ENCODE measurements at regions not wholly inside any gene's neighbourhood (a gene's known extent, or its start where the extent isn't known, plus 50 kb on each side); places are given as distances from the start of the nearest gene placed in this dataset.

DNA sequence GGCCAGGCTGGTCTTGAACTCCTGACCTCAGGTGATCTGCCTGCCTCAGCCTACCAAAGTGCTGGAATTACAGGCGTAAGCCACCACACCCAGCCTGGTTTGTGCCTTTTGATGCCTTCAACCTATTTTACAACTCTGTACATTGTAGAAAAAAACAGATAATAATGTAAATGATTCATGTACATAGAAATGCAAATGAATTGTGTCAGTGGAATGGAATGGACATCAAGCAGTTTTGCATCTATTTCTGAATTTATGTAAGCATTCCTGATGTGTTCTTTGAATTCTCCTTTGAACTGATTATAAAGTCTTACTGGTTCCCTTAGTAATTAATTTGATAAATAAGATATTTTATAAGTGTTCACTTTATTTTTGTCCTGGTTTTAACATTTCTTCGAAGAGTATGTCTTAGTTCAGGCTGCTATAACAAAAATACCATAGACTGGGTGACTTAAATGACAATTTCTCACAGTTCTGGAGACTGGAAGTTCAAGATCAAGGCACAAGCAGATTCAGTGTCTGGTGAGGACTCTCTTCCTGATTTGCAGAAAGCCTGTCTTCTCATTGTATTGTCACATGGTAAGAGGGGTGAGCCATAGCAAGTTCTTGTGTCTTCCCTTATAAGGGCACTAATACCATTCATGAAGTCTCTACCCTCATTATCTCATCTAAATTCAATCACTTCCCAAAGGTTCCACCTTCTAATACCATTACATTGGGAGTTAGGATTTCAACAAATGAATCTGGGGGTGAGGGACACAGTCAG, 162.2 kb upstream of the S100G start:
- no peaks in the 10 kb centered on the region for H3K36me3 ChIP-seq
- no peak overlapping the region for H3K27ac ChIP-seq (replicated peaks)
- intact Hi-C loops (cut with micrococcal nuclease), result no loop called here
- no peak overlapping the region for H3K4me3 ChIP-seq
- H3K9me3 ChIP-seq (replicated peaks), result no peaks in the 10 kb centered on the region
- H3K4me1 ChIP-seq, result no peaks in the 10 kb centered on the region
- no peak for DNase-seq
- H3K27me3 ChIP-seq (ENCODE audit: low read depth), result no peaks in the 10 kb centered on the region
- no peak for TF ChIP-seq CTCF (IDR thresholded peaks at IDR 0.05; ENCODE audit: borderline replicate concordance)

GRCh38 chrX:16488959-16489358, 161.0 kb upstream of the S100G start:
- no peak for DNase-seq
- Histone ChIP-seq H3K9me3 (replicated peaks) (no peaks in the 10 kb centered on the region), H3K36me3 (no peaks in the 10 kb centered on the region), H3K4me1 (no peaks in the 10 kb centered on the region), H3K27ac (replicated peaks) (no peak overlapping the region), H3K4me3 (no peak overlapping the region), H3K27me3 (ENCODE audit: low read depth) (no peaks in the 10 kb centered on the region)
- intact Hi-C loops (cut with micrococcal nuclease), result no loop called here
- no peak for TF ChIP-seq CTCF (IDR thresholded peaks at IDR 0.05; ENCODE audit: borderline replicate concordance)

DNA sequence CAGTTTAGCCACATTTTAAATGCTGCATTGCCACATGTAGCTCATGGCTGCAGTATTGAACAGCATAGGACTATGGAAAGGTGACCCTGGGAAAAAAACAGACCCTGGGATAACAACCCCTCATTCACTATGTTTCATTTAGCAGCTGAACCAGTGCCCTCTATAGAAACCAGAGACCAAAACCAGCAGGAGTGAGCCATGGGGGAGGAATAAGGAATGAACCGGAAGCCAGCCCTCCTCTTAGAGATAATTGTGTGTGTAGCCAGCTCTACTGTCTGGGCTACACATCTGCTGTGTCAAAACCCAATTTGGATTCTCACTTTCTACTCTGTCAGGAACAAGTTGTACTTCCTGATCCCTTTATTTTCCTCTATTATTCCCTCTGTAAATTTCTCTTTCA, 158.5 kb upstream of the S100G start:
- H3K27me3 ChIP-seq (ENCODE audit: low read depth), result no peaks in the 10 kb centered on the region
- H3K27ac ChIP-seq (replicated peaks), result no peak overlapping the region
- DNase-seq, result no peak
- no peaks in the 10 kb centered on the region for H3K9me3 ChIP-seq (replicated peaks)
- no peak overlapping the region for H3K4me3 ChIP-seq
- TF ChIP-seq CTCF (IDR thresholded peaks at IDR 0.05; ENCODE audit: borderline replicate concordance), result no peak
- H3K36me3 ChIP-seq, result no peaks in the 10 kb centered on the region
- H3K4me1 ChIP-seq, result no peaks in the 10 kb centered on the region
- intact Hi-C loops (cut with micrococcal nuclease), result no loop called here

DNA sequence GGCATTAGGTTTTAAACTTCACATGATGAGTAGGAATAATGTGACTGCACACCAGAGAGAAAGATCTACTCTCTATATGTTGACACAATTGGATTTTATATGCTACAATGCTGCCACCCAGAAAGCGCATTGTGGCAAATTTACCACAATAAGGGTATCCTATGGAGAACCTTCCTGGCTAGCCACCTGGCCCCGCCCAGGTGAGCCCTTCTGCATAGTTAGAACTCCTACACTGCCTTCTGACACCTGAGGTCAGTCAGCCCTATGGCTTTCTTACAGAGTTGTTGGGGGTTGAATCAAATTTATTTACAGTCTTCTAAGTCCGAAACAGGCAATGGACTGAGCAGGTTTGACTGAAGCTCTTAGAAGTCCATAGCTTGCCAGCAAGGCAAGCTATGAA, 153.8 kb upstream of the S100G start:
- no peak for DNase-seq
- Histone ChIP-seq H3K27ac (replicated peaks) (no peak overlapping the region), H3K4me1 (no peaks in the 10 kb centered on the region), H3K9me3 (replicated peaks) (no peaks in the 10 kb centered on the region), H3K27me3 (ENCODE audit: low read depth) (no peaks in the 10 kb centered on the region), H3K4me3 (no peak overlapping the region), H3K36me3 (no peaks in the 10 kb centered on the region)
- no peak for TF ChIP-seq CTCF (IDR thresholded peaks at IDR 0.05; ENCODE audit: borderline replicate concordance)
- intact Hi-C loops (cut with micrococcal nuclease), result no loop called here

DNA sequence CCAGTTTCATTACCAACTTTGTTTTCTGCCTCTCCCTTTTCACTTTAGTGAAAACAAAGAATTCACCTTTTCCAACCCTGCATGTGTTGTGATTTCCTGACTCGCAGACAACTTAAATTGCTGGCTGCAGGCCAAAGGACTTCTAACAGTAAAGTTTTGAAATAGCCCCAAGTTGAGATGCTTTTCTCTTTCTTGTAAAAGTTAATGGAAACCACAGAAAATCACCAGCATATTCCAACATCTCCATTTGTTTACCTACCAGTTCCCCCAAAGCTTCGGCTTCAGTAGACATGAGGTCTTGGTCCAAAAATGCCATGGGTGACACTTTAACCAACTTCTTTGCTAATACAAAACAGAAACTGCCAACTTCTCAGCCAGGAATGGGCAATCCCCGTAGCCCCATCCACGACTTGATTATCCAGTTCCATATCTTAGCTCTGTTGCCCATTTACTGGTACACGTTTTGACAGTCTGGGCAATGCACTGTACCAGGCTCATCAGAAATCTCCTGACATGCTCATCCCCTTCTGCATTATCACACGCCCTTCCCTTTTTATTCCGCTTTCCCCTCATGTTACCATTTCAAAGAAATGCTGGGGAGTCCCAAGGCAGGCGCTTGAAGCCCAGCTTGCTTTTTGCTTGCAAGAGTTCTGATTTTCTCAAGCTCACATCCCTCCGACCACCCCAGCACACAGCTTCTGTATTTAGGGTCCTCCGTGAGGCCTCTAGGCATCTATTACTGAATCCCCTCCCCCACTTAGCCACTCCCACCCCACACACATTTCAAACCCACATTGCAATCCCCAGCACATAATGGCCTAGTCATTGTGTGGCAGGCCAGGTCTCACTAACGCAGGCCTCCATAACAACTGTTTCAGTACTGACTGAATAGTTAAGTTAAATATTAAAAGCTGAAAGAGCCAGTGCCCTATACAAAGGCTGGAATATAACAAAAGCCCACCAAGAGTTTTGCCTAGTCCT, 137.9 kb upstream of the S100G start:
- Histone ChIP-seq H3K4me3 (no peak overlapping the region), H3K4me1 (no peaks in the 10 kb centered on the region), H3K27me3 (ENCODE audit: low read depth) (no peaks in the 10 kb centered on the region), H3K9me3 (replicated peaks) (no peaks in the 10 kb centered on the region), H3K27ac (replicated peaks) (no peak overlapping the region), H3K36me3 (no peaks in the 10 kb centered on the region)
- no peak for TF ChIP-seq CTCF (IDR thresholded peaks at IDR 0.05; ENCODE audit: borderline replicate concordance)
- DNase-seq, result no peak
- intact Hi-C loops (cut with micrococcal nuclease), result no loop called here
